GM12875 (cell line): ENCODE measurements at regions not wholly inside any gene's neighbourhood (a gene's known extent, or its start where the extent isn't known, plus 50 kb on each side); places are given as distances from the start of the nearest gene placed in this dataset.

Experiments
- H3K4me3 ChIP-seq: one replicate; pipeline ENCODE4 v1.5.1; 2011; ENCODE audit warnings: low read depth, low read length, control low read depth
- CTCF ChIP-seq: IDR thresholded peaks from 2 replicates; pipeline ENCODE4 v1.5.1; 2011; ENCODE audit warnings: low read depth, mild to moderate bottlenecking, control low read depth, inconsistent platforms, low read length, moderate library complexity, borderline replicate concordance; ENCODE audit not compliant: insufficient read depth

GRCh38 chr10:57300718-57301117 is 939.7 kb upstream of the ZWINT start:
- TF ChIP-seq CTCF: no peak
- no peak overlapping the region for H3K4me3 ChIP-seq

- no peak for TF ChIP-seq CTCF
- H3K4me3 ChIP-seq: no peak overlapping the region
Observed at GRCh38 chr10:57294698-57295097, 933.6 kb upstream of the ZWINT start.

GRCh38 chr10:57288754-57289153 is 927.7 kb upstream of the ZWINT start:
- no peak overlapping the region for H3K4me3 ChIP-seq
- TF ChIP-seq CTCF: no peak

GRCh38 chr10:57262892-57263291 is 901.8 kb upstream of the ZWINT start:
- no peak for TF ChIP-seq CTCF
- no peak overlapping the region for H3K4me3 ChIP-seq

GRCh38 chr10:57260175-57260574 is 899.1 kb upstream of the ZWINT start:
- H3K4me3 ChIP-seq: no peak overlapping the region
- no peak for TF ChIP-seq CTCF

- H3K4me3 ChIP-seq: no peak overlapping the region
- no peak for TF ChIP-seq CTCF
Observed at GRCh38 chr10:57249615-57250281, 888.7 kb upstream of the ZWINT start.

GRCh38 chr10:57247271-57247670 is 886.2 kb upstream of the ZWINT start:
- TF ChIP-seq CTCF: no peak
- H3K4me3 ChIP-seq: no peak overlapping the region
